Fibroblast of villous mesenchyme (primary cell): ENCODE measurements at regions not wholly inside any gene's neighbourhood (a gene's known extent, or its start where the extent isn't known, plus 50 kb on each side); places are given as distances from the start of the nearest gene placed in this dataset.

Experiments
- DNase-seq: peaks from one replicate; pipeline ENCODE4 v3.0.0-alpha.2; 2010; ENCODE audit warnings: low read depth
- H3K4me3 ChIP-seq: 2 replicates; pipeline ENCODE4 v1.5.1; 2011; ENCODE audit warnings: low read depth, mild to moderate bottlenecking, low read length
- CTCF ChIP-seq: IDR thresholded peaks from 2 replicates; pipeline ENCODE4 v1.5.1; 2012; ENCODE audit warnings: low read depth, mild to moderate bottlenecking, low read length; ENCODE audit not compliant: insufficient read depth

- no peak for TF ChIP-seq CTCF
- H3K4me3 ChIP-seq: no peak overlapping the region
Observed at GRCh38 chr4:106850691-106851090, 185.4 kb downstream of the DKK2 start.

GRCh38 chr4:106835919-106836318 is 200.2 kb downstream of the DKK2 start:
- no peak for TF ChIP-seq CTCF
- H3K4me3 ChIP-seq: no peak overlapping the region
- no peak for DNase-seq

More at GRCh38 chr4:106850691-106851090, 185.4 kb downstream of the DKK2 start:
- DNase-seq: no peak

DNA sequence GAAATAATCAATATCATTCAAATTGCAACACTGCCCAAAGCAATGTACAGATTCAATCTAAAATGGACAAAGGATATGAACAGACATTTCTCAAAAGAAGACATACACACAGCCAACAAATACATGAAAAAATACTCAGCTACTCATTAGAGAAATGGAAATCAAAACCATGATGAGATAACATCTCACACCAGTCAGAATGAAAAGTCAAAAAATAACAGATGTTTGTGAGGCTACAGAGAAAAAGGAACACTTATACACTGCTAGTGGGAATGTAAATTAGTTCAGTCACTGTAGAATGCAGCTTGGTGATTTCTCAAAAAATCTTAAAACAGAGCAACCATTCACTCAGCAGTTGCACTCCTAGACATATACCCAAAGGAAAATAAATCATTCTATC is 205.2 kb downstream of the DKK2 start:
- no peak for DNase-seq
- no peak for TF ChIP-seq CTCF
- H3K4me3 ChIP-seq: no peak overlapping the region

DNA sequence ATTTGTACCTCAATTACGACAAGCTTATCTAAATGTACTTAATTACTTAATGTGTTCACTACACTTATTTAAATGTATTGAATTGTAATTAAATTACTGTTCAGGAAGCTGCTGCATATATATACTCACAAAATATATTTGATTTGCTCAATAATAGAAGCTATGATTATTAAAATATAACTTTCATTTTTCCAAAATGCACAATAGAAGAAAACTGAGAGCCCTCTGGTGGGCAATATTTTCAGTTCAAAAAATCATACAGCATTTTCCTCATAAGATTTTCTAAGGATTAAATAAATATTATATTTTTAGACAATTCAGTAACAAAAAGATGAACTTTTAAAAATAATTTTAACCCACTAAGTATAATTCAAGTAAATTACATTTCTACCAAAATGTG is 217.3 kb downstream of the DKK2 start:
- no peak for DNase-seq
- TF ChIP-seq CTCF: peak; percentile 26
- H3K4me3 ChIP-seq: no peak overlapping the region

DNA sequence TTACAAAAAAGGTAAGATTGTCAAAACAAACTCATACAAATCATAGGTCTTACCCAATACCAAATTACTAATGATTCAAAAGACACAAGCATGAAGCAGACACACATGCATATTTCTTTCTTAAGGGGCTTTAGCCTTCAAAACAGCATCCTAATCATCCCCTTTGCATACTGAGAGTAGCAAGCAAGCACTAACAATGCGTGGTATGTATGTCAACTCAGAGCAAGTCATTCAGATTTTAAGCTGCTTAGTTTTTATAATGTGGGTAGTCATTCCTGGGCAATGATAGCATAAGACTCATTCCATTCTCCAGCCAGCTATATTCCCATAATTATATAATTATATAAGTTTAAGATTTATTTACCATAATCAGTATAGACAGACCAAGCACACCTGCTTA is 219.6 kb downstream of the DKK2 start:
- DNase-seq: no peak
- no peak for TF ChIP-seq CTCF
- no peak overlapping the region for H3K4me3 ChIP-seq

GRCh38 chr4:106810122-106810521 is 226.0 kb downstream of the DKK2 start:
- TF ChIP-seq CTCF: no peak
- DNase-seq: no peak
- H3K4me3 ChIP-seq: no peak overlapping the region

DNA sequence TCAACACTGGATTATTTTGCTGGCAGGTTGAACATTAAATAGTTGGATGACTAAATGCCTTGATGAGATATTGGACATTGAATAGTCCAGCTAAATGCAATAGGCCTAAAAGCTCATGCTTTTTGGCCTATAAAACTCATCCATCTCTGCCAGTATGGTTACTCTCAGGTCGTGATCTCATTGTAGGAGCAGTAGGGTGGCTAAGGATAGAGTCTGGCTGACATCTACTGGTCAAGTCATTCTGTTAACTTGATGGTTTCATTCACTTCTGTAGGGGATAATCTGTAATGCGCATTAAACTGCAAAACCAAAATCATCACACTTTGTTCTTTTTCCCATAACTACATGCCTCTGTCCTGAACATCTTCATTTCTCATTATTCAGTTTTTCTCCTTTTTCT is 227.0 kb downstream of the DKK2 start:
- peak; percentile 53 for DNase-seq
- H3K4me3 ChIP-seq: no peak overlapping the region
- peak; percentile 65 for TF ChIP-seq CTCF
